HCT116 (cell line): ENCODE measurements at regions not wholly inside any gene's neighbourhood (a gene's known extent, or its start where the extent isn't known, plus 50 kb on each side); places are given as distances from the start of the nearest gene placed in this dataset.

Experiments
- CEBPB ChIP-seq: IDR thresholded peaks from 2 replicates; pipeline ENCODE4 v1.6.1; 2012; ENCODE audit warnings: low read depth
- CTCF ChIP-seq, 3 experiments: fragments of 200-600 bp in 1 of 3; sonication (generic) in 1 of 3; IDR thresholded peaks in 2 of 3; conservative IDR thresholded peaks in 1 of 3; 2 replicates each; pipeline ENCODE4 v1.5.1; 2012 to 2017; ENCODE audit warnings: low read depth in 2 of 3, low read length in 2 of 3, antibody characterized with exemption in 1 of 3, borderline replicate concordance in 1 of 3, control low read depth in 1 of 3, mild to moderate bottlenecking in 1 of 3, mixed read lengths in 1 of 3, mixed run types in 1 of 3, moderate library complexity in 1 of 3; ENCODE audit not compliant: insufficient read depth in 1 of 3
- EZH2phosphoT487 ChIP-seq: fragments of 200-600 bp; IDR thresholded peaks from 2 replicates; pipeline ENCODE4 v1.6.1; 2018; ENCODE audit warnings: antibody characterized with exemption, borderline replicate concordance
- MAX ChIP-seq: IDR thresholded peaks from 2 replicates; pipeline ENCODE4 v1.6.1; 2012
- POLR2AphosphoS5 ChIP-seq: IDR thresholded peaks from 2 replicates; pipeline ENCODE4 v1.6.1; 2011; ENCODE audit warnings: mild to moderate bottlenecking, low read depth, low read length, moderate library complexity
- REST ChIP-seq: IDR thresholded peaks from 2 replicates; pipeline ENCODE4 v1.6.1; 2012; ENCODE audit warnings: low read depth
- YY1 ChIP-seq: IDR thresholded peaks from 2 replicates; pipeline ENCODE4 v1.6.1; 2011; ENCODE audit warnings: low read length, low read depth, moderate library complexity, mild to moderate bottlenecking; ENCODE audit not compliant: insufficient replicate concordance; ENCODE audit errors: extremely low read depth

GRCh38 chr20:48102076-48102787 is 317.0 kb upstream of the SULF2 start:
- TF ChIP-seq CTCF (IDR thresholded peaks at IDR 0.05 in 2 of 3, conservative IDR thresholded peaks at IDR 0.05 in 1 of 3; ENCODE audit: borderline replicate concordance in 1 of 3, insufficient read depth in 1 of 3, low read depth in 2 of 3, low read length in 2 of 3): no peak
- no peak for TF ChIP-seq CEBPB
- TF ChIP-seq YY1: no peak
- TF ChIP-seq EZH2phosphoT487: no peak
- no peak for TF ChIP-seq POLR2AphosphoS5
- no peak for TF ChIP-seq MAX
- TF ChIP-seq REST: no peak
